AG08396 (cell line): ENCODE measurements at regions not wholly inside any gene's neighbourhood (a gene's known extent, or its start where the extent isn't known, plus 50 kb on each side); places are given as distances from the start of the nearest gene placed in this dataset.

Experiments
- DNase-seq: peaks from one replicate; pipeline ENCODE4 v3.0.0; 2012; ENCODE audit warnings: low spot score, mixed read lengths

DNA sequence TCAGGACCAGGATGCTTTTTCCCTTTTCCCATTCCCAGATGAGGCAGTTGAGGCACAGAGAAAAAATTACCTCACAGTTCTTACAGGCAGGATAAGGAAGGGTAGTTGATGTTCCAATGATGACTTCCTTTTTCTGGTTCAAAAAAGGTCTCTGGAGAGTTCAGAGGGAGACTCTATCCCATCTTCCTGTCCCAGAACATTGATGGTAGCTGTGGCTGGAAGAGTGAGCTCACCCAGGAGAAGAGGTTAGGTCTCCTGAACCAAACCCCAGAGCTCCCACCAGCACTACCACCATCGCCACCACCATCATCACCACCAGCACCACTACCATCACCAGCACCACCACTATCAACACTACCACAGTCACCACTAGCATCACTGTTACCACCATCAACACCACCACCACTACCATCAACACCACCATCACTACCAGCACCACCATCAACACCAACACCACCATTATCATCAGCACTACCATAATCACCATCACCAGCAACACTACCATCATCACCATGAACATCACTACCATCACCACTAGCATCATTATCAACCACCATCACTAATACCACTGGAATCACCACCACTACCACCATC, 105.5 kb upstream of the RUNX3 start:
- no peak for DNase-seq

DNA sequence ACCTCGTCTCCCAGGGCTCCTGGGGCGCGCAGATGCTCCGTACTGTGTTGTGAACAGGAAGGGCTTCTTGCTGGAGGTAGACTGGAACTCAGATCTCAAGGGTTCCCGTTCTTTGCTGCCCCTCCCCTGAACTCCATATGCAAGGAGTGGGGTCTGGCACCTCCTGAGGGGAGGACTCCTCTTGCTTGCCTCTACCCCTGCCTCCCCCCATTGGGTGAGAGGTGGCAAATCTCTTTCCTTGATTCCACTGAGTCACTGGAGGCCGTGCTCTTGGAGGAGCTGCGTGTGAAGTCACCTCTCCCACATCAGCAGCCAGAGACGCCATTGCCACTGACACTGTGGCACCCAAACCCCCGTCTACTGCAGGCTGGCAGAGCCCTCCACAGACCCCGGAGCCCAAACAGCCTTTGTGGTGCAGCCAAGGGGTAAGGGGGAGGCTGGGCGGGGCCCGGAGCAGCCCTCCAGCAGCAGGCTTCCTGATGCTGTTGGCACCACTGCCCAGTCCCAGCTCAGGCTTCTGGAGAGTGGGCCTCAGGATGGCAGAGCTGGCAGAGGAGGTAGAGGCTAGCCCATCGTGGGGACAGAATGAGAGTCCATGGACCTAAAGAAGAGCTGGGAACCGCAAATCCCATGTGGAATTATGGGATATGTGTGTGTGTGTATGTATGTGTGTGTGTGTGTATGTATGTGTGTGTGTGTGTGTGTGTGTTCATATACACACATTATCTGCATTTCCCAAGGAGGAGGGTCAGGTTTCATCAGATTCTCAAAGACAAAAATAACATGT, 104.9 kb upstream of the RUNX3 start:
- no peak for DNase-seq

DNA sequence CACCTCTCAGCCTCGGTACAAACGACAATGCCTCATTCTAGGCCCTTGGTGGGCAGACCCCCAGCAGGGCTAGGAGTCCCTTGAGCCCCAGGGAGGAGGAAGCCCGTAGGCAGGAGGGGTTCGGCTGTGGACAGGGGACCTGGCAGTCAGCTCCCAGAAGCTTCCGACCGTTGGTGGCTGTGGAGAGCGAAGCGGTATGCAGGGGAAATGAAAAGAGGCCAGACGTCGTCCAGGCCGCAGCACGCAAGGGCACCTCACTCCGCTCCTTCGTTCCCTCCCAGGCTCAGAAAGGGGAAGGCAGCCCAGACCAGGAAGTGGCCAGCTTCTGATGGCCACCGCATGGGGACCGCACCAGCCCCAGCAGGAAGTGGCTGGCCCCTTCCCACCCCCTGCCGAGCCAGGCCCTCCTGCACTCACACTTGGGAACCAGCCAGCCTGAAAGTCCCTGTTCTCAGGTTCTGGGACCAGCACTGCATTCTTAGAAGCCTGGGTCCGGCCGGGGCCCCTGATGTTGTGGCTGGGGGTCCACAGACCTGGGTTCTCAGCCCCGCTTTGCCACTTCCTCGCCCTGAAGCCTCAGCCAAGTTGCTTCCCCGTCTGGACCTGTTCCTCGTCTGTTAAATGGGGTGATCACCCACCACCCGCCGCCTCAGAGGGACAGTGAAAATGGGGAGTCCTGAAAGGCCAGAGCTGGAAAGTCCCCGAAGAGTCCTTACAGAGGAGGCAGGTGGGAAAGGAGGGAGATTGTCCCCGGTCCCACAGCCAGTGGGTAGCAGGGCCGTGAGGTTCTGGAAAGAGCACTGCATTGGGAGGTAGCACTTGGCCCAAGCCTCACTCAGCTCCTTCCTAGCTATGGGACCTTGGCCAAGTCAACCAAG, 104.0 kb upstream of the RUNX3 start:
- no peak for DNase-seq

DNA sequence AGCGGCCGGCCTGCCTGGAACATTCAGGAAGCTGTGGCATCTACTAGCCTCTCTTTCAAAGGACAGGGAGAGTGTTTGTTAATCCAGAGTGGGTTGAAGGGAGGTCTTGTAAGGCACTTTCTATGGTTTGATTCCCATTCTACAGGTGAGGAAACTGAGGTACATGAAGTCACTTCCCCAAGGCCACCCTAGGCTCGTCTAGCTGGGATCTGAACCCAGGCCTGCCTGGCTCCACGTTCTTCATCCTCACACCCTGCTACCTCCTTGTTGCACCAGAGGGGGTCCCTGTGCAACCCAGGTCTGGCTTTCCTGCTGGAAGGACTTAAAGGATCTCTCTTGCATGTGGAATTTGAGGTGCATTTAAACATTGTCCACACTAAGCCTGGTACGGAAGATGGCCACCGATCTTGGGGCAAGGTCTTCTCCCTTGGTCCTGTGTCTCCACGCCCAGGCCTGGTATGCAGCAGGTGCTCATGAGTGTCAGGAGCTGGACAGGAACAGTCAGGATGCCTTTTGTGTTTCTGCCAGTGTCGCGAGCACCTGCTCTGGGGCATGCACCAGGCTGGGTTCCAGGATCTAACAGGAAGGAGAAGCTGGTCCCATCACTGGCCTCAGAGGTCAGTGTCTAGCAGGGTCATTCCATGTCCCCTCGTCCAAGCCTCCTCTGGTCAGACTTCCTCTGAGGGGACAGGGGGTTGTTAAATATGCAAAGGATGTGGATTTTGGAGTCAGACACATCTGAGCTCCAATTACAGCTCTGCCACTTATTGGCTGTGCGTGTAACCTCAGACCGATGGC, 103.2 kb upstream of the RUNX3 start:
- no peak for DNase-seq

DNA sequence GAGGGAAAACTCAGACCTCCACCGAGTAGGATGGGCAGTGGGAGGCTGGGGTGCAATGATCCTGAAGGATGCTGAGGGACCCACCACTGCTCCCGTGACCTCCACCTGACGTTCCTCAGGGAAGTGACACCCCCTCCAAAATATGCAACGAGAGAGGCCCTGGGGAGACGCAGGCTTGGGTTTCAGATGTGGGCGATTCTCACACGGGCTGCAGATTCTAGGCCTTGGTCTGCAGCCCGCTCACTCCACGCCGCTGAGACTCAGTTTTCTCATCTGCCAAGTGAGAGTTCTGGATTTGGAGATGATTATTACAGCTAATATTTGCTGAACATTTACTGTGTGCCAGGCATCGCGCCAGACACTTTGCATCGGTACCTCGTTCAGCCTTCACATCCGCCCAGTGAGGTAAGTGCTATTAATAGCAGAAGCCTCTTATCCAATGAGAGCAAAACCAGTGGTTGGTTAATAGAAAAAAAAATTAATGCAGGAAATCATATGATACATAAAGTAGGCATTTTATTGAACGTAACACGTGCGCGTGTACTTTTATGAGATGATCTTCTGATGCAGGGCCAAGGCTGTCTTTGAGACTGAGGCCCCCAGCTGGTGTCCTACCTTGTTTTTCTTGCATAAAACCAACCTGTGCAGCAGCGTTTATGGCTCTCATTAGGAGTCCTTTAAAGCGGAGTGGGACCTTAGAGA, 102.0 kb upstream of the RUNX3 start:
- no peak for DNase-seq

DNA sequence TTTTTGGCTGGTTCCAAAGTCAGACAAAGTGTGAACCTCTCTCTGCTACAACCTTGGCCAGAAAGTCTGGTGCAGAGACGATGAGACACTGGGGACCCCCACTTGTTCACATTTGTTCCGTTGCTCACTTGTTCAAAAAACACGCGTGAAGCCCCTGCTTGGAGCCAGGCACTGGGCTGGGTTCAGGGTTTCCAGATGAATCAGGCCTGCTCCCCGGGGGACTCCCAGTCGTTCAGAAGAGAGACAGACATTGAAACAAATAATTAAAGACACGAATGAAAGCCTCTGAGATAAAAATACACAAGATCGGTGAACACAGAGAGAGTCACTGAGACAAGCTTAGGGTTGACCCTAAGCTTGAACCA, 101.5 kb upstream of the RUNX3 start:
- no peak for DNase-seq

DNA sequence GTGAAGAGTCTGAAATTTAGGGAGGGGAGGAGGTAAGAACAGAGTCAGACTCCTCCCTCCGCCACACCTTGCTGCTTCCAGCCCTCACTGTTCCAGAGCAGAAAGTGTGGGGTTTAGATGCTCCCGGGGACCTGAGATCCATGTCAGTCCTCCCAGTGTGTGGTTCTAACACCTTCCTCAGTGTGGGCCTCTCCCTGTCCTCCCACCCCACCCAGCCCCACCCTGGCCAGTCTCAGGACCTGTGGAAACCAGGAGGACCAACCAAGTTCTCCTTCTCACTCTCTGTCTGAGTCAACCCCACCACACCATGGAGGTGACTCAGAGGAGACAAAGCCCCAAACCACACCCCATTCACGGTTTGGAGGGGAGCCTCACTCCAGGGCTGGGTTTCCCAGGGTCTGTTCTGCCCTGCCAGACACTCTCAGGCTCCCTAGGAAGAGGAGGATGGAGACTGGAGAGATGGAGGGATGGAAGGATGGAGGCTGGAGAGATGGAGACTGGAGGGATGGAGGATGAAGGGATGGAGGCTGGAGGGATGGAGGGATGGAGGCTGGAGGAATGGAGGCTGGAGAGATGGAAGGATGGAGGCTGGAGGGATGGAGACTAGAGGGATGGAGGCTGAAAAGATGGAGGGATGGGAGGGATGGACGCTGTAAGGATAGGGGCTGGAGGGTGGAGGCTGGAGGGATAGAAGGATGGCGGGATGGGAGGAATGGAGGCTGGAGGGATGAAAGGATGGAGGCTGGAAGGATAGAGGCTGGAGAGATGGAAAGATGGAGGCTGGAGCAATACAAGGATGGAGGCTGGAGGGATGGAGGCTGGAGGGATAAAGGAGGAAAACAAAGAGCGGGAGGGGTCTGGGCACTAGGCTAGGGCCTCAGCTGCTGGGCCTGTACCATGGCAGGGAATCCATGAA, 100.9 kb upstream of the RUNX3 start:
- no peak for DNase-seq

DNA sequence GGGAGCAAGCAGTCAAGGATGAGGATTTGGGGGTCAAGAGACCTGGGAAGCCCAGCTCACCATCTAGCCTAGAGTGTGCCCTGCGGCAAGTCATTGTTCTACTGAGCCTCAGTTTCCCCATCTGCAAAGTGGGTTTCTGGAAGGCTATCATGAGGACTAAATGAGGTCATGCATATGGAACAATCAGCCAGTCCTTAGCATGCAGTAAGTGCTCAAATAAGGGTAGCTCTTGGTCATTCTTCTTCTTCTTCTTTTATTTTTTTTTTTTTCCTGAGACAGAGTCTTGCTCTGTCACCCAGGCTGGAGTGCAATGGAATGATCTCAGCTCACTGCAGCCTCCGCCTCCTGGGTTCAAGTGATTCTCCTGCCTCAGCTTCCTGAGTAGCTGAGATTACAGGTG, 99.9 kb upstream of the RUNX3 start:
- DNase-seq: no peak

DNA sequence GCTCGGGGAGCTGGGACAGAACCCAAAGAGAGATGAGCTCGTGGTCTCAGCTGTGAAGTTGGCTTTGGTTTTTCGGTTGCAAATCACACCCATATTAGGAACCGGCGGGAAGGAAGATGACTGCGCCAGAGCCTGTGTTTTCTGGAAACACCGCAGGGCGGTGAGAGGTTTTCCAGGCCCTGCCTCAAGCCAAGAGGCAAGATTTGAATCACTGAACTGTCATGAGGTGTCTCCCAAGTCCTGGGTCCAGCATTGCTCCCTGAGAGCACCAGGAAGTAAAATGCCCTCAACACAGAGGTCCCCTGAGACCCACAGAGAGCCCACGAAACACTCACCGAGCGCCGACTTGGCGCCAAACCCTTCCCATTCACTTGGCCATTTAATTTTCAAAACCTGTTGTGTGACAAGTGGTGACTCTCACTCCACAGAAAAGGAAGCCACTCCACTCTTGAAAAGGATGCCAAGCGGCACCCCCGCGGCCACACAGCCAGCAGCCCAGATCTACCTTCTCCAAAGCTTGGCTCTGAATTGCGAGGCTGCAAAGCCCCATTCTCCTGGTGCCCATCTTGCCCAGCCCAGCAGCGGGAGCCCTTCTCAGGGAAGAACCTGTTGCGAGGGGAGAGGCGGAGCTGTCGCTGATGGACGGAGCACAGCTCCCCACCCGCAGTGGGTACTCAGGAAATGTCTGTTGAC, 99.0 kb upstream of the RUNX3 start:
- no peak for DNase-seq

DNA sequence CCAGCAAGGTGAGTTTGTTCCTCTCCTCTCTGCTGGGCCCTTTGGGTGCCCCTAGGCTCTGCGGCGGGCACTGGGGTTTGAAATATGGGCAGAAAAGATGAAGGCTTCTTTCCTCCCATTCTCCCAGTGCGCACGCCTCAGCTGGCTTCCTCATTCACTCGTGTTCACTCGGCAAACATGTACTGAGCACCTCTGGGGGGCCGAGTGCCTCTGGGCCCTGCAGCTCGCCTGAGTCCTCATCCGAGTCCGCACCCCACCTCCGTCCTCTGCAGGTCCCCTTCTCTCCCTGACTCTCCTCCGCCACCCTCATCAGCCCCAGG, 98.5 kb upstream of the RUNX3 start:
- no peak for DNase-seq

DNA sequence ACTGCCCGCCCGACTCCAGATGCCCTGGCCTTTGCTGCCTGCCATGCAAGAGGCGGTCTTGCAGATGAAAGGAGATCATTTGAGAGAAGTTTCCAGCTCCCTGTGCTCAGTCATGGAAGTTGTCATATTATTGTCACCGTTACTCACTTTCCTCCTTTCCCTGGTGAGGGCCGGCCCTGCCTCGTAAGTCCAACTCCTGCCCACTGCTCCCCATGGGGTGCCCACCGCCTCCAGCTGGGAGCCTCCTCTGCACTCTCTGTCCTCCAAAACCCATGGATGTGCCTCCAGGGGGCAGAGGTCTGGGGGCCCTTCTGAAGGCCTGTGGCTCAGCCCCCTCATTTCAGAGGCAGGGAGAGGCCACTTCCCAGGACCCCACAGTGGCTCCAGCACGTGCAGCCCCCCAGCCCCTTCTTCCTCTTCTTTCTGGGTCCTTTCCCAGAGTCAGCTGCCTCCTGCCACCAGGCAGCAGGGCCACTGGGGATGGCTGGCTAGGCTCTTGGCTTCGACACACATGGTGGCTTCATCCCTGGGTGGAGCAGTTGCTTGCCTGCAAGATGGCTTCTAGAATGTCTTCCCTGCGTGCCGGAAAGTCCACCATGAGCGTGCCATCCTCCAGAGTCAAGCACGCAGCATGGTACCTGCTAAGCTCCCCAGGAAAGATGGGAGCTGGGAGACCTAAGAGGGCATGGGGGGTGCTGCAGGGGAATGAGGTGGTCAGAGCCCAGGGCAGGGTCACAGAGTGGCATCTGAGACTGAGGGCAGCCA, 97.9 kb upstream of the RUNX3 start:
- no peak for DNase-seq

DNA sequence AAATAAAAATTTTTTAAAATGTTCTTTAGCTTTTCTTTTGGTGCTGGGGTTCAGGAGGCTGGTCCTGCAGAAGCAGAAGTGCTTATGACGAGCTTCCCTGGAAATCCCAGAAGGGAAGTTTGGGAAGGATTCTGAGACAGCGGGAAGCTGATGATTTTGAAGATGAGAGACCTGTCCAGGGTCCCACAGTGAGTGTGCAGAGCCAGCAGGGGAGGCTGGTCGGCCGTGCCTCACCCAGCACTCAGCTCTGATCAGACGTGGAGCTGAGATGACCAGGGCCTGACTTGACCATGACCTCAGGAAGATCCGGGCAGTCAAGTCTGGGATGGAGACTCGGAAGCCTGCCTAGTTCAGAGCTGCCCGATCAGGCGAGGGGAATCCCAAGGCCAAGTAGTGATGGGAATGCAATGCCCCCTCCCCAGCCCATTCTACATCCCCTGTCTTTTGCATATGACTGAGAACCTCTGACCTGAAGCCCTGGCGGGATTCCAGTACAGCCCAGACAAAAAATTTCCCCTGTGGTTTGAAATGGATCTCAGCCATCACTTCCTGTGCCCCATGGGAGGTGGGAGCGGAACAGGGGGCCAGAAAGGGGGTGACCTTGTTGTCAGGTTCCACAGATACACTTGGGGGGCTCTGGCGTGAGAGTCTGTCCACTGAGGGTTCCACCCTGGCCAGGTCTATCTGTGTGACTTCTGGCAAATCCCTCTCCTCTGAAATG, 96.8 kb upstream of the RUNX3 start:
- no peak for DNase-seq

DNA sequence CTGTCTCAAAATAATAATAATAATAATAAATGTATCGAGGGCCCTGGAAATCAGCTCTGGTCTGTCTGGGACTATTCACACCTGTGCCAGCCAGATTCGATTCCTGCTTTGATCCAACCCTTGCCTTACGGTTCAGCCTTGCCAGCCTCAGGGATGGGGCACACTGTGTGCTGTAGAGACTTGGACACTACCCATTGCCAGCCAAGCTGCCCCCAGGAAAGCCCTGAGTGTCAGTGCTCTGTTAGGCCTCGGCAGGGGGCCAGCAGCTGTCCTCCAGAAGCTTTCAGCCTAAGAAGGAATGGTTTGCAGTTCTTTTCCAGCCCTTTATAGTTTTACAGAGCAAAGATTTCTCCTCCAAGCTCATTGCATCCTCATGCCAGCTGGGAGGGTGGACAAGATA, 96.2 kb upstream of the RUNX3 start:
- no peak for DNase-seq

DNA sequence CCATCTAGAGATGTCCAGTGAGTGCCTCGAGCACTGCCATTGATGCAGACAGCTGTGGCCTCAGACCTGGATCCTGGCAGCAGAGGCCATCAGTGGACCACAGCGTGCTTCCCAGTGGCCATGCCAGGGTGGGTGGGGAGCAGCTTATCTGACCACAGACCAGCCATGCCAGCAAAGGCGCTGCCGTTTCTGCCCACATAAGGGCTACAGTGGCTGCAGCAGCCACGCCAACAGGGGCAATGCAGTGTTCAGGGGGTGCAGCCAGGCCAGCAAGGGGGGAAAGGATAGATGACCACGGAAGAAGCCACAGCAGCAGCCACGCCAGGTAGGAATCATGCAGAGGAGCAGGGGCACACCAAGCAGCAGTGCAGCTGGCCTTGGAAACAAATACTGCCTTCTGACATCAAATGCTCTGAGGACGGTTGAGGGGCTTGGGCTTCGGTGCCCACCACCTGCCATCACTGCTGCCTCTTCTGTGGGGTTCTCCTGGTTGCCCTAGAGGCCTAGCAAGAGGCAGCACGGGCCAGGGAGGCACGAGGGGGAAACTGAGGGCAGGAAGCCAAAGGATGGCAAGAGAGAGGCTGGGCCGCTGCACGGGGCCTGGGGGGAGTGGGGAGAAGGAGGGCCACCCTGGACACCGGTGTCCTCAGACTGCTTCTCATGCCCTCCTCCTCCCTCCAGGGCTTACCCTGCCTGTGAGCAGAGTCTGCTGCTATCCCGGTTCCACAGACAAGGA, 94.7 kb upstream of the RUNX3 start:
- DNase-seq: no peak

DNA sequence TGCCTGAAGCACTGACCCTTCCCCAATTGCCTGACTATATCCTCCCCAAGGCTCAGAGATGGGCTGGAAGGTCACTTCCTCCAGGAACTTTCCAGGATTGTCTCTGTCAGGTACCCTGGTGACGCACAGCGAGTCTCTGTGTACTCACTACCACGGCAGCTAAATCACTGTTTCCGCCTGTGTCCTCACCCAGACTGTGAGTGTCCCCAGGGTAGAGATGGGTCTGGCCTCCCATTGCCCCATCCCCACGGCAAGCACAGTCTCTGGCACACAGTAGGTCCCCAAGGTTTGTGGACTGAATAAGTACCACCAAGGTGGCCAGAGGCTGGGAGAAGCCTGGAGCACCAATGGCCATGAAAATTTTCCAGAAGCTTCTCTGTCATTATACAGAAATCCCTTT, 93.8 kb upstream of the RUNX3 start:
- DNase-seq: no peak

DNA sequence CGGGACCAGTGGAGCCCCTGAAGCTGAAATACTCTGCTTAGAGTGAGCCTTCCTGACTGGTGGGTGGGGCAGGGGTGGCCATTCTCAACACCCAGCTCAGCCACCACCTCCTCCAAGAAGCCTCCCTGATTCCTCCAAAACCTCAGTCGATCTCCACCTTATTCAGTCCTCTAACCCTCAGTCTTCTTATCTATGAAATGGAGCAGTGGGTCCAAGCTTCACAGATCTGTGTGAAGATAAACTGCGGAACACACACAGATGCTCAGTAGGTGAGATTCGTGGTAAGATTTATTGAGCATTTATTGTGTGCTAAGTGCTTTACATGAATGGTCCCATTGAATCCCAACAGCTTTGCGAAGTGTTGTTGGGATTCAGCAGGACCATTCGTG, 93.1 kb upstream of the RUNX3 start:
- no peak for DNase-seq

DNA sequence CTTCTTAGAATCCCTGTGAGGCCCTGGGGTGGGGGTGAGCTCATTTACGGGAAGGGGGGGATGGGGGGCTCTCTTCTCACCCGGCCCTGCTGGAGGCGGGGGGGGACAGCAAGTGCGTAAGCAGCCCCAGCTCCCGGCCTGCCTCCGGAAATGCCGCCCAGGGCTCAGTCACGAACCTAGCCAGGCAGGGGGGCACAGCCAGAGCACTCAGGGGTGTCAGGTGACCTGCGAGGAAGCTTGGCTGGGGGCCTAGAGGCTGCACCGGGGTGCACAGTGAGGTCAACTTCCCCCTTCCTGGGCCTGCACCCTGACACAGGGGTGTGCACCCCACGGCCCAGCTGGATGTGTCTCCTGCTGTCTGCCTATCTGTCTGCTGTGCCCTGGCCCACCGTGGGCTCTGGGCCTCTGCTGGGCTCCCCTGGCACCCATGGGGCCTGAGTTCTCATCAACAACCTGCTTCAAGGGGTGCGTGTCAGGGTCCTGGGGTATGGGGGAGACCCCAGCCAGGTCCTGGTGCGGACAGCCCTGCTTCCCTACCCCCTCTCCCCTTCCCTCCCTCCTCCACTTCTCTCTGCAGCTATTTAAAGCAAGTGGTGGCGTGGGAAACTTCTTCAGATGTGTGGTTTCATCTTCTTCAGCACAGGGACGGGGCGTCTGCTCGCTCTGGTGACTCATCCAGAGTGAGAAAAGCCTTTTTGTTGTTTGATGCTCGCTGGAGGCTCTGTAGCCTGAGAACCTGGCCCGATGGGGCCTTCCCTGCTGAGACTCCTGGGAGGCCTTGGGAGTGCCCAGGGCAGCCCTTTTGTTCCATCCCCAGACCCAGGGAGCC, 92.5 kb upstream of the RUNX3 start:
- peak; percentile 83 for DNase-seq
